ENCODE measurements at regions not wholly inside any gene's neighbourhood (a gene's known extent, or its start where the extent isn't known, plus 50 kb on each side); places are given as distances from the start of the nearest gene placed in this dataset.

GRCh38 chr5:6830643-6831239, 117.5 kb downstream of the TENT4A start:
- H3K36me3 Mint-ChIP-seq = no peaks in the 10 kb centered on the region; the same call in 1 of the 2 replicates
- ChIA-PET POLR2A (no interaction called here), CTCF (no interaction called here)
- no peak for ATAC-seq
- H3K27me3 Mint-ChIP-seq (ENCODE audit: low read depth) = peaks cover 4% of the 10 kb centered on the region; the same call in 1 of the 2 replicates
- H3K4me3 Mint-ChIP-seq = no peak overlapping the region
- TF ChIP-seq ZBTB43 (CRISPR knock-in tag; IDR thresholded peaks at IDR 0.05) (no peak), STAT6 (CRISPR knock-in tag; conservative IDR thresholded peaks at IDR 0.05; ENCODE audit: low read depth) (no peak), CTCF (IDR thresholded peaks at IDR 0.05) (no peak), NR2C2 (CRISPR knock-in tag; IDR thresholded peaks at IDR 0.05) (no peak), IRF2 (CRISPR knock-in tag; IDR thresholded peaks at IDR 0.05; ENCODE audit: borderline replicate concordance, low read depth) (no peak), GABPB1 (CRISPR knock-in tag; IDR thresholded peaks at IDR 0.05) (no peak)
- TF ChIP-seq, protein P1, sequence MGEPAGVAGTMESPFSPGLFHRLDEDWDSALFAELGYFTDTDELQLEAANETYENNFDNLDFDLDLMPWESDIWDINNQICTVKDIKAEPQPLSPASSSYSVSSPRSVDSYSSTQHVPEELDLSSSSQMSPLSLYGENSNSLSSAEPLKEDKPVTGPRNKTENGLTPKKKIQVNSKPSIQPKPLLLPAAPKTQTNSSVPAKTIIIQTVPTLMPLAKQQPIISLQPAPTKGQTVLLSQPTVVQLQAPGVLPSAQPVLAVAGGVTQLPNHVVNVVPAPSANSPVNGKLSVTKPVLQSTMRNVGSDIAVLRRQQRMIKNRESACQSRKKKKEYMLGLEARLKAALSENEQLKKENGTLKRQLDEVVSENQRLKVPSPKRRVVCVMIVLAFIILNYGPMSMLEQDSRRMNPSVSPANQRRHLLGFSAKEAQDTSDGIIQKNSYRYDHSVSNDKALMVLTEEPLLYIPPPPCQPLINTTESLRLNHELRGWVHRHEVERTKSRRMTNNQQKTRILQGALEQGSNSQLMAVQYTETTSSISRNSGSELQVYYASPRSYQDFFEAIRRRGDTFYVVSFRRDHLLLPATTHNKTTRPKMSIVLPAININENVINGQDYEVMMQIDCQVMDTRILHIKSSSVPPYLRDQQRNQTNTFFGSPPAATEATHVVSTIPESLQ (CRISPR knock-in tag; IDR thresholded peaks at IDR 0.05) = no peak
- TF ChIP-seq, protein P2, sequence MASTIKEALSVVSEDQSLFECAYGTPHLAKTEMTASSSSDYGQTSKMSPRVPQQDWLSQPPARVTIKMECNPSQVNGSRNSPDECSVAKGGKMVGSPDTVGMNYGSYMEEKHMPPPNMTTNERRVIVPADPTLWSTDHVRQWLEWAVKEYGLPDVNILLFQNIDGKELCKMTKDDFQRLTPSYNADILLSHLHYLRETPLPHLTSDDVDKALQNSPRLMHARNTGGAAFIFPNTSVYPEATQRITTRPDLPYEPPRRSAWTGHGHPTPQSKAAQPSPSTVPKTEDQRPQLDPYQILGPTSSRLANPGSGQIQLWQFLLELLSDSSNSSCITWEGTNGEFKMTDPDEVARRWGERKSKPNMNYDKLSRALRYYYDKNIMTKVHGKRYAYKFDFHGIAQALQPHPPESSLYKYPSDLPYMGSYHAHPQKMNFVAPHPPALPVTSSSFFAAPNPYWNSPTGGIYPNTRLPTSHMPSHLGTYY (CRISPR knock-in tag; IDR thresholded peaks at IDR 0.05) = no peak
- peaks cover 17% of the 10 kb centered on the region for H3K9me3 Mint-ChIP-seq
- H3K27ac Mint-ChIP-seq = no peak overlapping the region
- H3K4me1 Mint-ChIP-seq = no peaks in the 10 kb centered on the region
- no peak for DNase-seq (ENCODE audit: low spot score)

DNA sequence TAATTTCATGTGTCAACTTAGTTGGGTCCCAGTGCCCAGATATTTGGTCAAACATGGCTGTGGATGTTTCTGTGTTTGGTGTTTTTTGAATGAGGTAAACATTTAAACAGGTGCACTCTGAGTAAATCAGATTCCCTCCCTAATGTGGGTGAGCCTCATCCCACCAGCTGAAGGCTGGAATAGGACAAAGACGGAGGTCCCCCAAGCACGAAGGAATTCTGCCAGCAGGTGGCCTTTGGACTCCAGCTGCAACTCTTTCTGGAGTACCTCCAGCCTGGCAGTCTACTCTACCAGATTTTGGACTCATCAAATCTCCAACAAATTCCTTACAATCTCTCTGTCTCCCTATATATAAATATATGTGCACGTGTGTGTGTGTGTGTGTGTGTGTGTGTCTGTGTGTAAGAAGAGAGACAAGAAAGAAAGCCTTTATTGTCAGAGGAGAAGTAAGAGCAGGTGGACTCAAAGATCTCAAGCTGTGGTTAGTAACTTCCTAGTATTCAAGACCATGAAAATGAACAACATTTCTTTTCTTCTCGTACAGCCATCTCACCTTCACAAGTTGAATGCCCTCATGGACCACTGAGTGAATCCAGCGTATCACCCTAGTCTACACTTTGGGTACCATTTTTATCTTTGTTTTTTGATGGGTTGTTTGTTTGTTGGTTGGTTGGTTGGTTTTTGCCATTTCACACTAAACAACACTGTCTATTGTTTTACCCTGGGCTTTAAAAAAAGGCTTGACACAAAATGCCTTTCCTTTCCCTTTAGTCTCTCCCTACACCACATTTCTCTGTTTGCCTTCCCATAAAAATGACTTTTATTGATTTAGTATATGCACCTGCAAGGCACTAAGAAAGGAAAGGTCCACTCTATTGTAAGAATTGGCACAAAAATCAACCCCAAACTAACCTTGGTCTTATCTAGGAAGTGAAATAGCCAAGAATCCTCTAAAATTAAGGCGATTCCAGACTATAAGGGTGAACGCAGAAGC, 118.7 kb downstream of the TENT4A start:
- ChIA-PET CTCF (interaction anchor here (0.8 kb wide), 1 partner anchor 11 kb away, joined by 3 read pairs; no protein-coding TSS in a partner anchor), POLR2A (no interaction called here)
- DNase-seq (ENCODE audit: low spot score) (no peak), ATAC-seq (no peak)
- H3K4me3 Mint-ChIP-seq = no peak overlapping the region
- H3K36me3 Mint-ChIP-seq = peaks cover 4% of the 10 kb centered on the region
- peaks cover 22% of the 10 kb centered on the region for H3K9me3 Mint-ChIP-seq
- H3K27me3 Mint-ChIP-seq (ENCODE audit: low read depth) = peaks cover 4% of the 10 kb centered on the region; the same call in 1 of the 2 replicates
- H3K4me1 Mint-ChIP-seq = no peaks in the 10 kb centered on the region
- no peak overlapping the region for H3K27ac Mint-ChIP-seq
- no peak for TF ChIP-seq ZNF121 (CRISPR knock-in tag; IDR thresholded peaks at IDR 0.05)
- no peak for TF ChIP-seq ZSCAN18 (CRISPR knock-in tag; IDR thresholded peaks at IDR 0.05)
- TF ChIP-seq NR1H2 (CRISPR knock-in tag; IDR thresholded peaks at IDR 0.05) = no peak
- no peak for TF ChIP-seq STAT6 (CRISPR knock-in tag; conservative IDR thresholded peaks at IDR 0.05; ENCODE audit: low read depth)
- TF ChIP-seq PRRX2 (CRISPR knock-in tag; IDR thresholded peaks at IDR 0.05) = no peak
- no peak for TF ChIP-seq NFATC4 (CRISPR knock-in tag; IDR thresholded peaks at IDR 0.05)
- no peak for TF ChIP-seq ZBTB43 (CRISPR knock-in tag; IDR thresholded peaks at IDR 0.05)
- TF ChIP-seq ATF1 (CRISPR knock-in tag; IDR thresholded peaks at IDR 0.05) = no peak
